ENCODE measurements at regions not wholly inside any gene's neighbourhood (a gene's known extent, or its start where the extent isn't known, plus 50 kb on each side); places are given as distances from the start of the nearest gene placed in this dataset.

DNA sequence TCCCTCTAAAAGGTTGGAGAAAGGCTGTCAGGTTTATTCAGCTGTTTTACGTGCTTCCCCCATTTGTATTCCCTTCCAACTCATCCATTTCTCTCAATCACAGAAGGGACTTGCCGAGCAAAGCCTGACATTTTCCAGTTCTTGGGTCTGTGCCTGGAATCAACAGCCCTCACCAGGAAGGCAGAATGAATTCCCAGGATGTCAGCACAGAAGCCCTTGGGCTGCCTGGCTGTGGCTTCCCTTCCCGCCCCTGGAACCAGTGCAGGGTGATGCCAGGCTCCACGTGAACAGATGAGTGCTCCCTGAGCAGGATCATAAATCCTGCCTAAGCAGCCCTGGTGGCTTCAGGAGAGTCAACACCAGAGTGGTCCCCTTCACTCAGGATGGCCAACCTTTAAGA lies 86.1 kb upstream of the CD83 start:
- DNase-seq, result no peak

DNA sequence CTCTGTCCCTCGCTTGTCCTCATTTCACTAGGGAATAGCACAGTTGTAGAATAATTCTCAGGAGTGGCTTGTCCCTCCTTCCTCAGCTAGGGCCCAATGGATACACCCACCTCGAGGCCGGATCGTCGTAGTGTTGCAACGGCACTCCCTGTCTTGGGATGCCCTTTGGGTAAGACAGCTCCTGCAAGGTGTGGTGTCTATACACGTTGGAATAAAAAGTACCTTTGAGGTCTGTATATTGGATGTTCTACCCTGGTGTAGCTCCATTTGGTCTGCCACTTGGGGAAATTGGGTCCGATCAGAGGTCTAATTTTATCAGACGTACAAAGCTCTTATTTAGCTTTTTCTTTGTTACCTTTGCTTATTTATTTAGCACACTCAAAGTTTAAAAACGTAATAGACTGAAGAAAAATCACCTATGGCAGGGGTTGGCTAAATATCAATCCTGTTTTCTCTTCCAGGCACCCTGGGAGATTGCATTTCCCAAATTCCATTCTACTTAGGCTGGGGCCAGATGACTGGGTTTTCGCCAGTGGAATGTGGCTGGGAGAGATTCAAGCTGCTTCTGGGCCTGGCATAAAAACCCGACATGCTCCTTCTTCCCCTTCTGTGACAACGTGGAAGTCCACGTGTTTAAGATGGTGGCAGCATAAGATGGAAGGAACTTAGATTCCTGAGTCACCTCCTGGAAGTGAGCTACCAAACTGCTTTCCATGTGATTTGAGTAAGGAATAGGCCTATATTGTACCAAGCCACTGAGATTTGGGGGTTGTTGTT lies 82.3 kb upstream of the CD83 start:
- DNase-seq, result no peak

- no peak for DNase-seq
These were observed 81.7 kb upstream of the CD83 start for GRCh38 chr6:14035874-14036273.

GRCh38 chr6:14036911-14037310 lies 80.7 kb upstream of the CD83 start:
- no peak for DNase-seq

DNA sequence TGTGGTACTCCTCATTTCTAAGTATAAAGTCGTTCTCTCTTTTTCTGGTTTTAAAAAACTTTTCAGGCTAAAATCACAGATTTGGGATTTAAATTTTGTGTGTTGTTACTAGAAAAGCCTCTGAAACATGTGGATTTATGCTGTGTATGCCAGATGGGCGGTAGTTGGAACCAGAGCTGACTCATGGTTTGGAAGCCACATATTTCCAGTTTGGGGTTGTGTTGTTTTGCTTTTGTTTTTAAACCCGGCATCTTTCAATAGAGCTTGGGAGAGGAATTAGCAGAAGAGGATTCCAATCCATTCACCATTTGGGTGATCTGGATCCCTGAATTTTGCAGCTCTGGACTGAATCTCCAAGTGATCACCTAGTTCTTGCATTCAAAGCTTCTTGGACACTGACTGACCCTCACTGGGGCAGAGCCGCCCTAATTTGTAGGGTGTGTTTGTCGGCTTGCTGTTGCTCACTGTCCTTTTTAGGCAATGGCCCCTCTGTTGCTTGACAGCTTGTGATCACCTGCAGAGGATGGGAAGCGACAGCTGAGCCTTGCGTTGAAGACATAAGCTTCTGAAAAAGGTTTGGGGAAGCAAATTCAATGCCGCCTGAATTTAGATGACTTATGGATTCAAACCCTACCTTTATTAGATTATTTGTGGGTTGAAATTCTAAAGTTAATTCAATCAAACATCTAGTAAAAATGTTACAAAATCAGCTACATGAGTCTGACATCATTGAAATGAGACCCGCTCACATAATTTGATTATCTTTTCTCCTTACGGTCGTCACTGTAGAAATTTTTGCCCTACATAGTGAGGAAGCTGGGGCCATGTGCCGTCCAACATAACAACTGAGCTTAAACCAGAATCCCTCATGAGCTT lies 79.9 kb upstream of the CD83 start:
- peak; percentile 51 for DNase-seq

GRCh38 chr6:14038467-14039437 lies 78.8 kb upstream of the CD83 start:
- peak; percentile 55 for DNase-seq

DNA sequence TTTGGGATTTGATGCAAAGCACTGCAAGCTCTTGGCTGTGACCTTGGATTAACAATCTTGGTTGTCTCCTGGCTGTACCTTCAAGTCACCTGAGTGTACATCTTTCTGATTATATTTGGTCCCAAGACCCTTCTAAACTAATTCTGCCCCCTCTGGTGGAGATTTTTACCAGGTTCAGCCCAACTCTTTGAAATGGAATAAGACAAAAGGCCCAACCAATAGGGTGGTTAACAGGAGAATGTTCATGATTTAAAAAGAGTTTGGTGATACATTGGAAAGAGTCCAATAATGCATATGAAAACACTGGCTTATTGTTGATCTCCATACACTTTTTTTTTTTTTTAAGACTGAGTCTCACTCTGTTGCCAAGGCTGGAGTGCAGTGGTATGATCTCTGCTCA lies 77.5 kb upstream of the CD83 start:
- no peak for DNase-seq

DNA sequence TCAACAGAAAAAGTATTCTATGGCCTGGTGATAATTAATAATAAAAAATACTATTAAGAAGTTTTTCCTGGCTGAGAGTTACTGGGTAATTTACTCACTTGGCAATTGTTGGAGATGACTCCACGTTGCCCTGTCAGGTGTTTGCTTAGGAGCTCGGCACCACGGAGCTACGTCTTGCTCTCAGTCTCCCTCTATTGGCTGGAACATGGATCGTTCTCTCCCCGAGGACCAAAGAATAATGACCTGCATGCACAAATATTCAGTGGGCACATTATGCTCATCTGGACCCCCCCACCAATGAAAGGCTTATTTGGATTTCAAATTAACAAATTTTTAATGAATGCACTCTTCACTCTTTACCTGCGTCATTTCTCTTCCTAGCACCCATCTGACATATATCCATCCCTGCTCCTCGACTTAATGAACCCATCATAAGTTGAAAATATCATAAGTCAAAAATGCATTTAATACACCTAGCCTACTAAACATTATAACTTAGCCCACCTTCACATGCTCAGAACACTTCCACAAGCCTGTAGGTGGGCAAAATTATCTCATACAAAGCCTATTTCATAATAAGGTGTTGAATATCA lies 71.0 kb upstream of the CD83 start:
- peak; percentile 58 for DNase-seq

- DNase-seq, result no peak
These were observed 70.3 kb upstream of the CD83 start for GRCh38 chr6:14047151-14047740.

GRCh38 chr6:14048837-14049236 lies 68.7 kb upstream of the CD83 start:
- no peak for DNase-seq

DNA sequence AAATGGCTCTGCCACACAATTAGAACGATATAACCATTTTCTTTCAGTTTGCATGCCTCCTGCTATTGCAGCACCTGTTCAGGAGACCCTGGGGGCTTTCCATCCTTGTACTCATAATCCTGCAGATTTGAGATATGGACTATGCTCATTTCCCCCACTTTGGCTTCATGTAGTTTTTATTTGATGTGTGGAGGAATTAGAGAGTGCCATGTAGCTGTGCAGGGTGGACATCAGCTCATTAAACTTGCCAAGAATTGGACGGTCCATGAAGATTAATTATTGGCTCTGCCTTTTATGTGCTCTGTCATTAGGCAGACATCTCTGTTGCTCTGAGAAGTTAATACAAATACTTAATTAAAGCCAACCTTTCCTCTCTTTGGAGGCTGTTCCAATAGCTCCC lies 66.2 kb upstream of the CD83 start:
- no peak for DNase-seq

- DNase-seq, result no peak
These were observed 63.8 kb upstream of the CD83 start for GRCh38 chr6:14053811-14054210.

DNA sequence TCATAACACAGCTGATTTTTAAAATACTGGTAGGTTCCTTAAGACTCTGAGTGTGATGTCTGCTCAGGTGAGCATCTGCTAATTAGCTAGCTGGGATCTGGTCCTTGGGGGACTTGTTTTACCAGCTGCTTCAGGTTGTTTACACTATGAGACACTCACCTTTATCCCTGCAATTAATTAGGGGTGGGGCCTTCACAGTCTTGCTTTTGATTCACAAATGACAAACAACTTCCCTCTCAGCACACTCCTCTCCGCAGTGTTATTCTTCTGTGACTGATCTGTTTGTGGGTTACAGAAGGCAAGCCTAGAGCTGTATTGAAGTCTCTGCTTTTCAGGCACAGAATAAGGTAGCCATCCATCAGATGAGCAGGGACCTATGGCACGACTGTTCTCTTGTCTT lies 62.0 kb upstream of the CD83 start:
- no peak for DNase-seq

- no peak for DNase-seq
These were observed 59.4 kb upstream of the CD83 start for GRCh38 chr6:14058029-14058695.

- no peak for DNase-seq
These were observed 58.8 kb upstream of the CD83 start for GRCh38 chr6:14058735-14059134.

- DNase-seq, result no peak
These were observed 57.7 kb upstream of the CD83 start for GRCh38 chr6:14059791-14060436.

DNA sequence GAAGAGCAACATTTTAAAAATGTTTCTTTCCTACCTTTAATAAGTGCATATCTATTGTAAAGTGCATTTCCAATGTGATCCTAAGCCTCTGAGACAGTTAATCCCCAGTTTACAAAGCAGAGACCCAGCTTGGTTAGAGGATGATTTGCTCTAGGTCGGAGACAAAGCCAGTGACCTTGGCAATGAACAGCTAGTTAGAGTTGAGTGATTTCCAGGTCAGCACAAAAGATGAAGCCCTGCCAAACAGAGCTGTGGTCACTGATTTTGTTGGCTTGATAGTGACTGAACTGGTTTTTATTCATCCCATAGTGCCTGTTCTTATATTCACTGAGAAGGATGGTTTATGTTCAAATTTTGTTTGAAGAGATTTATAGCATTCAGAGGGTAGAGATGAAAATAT lies 56.6 kb upstream of the CD83 start:
- no peak for DNase-seq

- DNase-seq, result no peak
These were observed 55.9 kb upstream of the CD83 start for GRCh38 chr6:14061643-14062042.

DNA sequence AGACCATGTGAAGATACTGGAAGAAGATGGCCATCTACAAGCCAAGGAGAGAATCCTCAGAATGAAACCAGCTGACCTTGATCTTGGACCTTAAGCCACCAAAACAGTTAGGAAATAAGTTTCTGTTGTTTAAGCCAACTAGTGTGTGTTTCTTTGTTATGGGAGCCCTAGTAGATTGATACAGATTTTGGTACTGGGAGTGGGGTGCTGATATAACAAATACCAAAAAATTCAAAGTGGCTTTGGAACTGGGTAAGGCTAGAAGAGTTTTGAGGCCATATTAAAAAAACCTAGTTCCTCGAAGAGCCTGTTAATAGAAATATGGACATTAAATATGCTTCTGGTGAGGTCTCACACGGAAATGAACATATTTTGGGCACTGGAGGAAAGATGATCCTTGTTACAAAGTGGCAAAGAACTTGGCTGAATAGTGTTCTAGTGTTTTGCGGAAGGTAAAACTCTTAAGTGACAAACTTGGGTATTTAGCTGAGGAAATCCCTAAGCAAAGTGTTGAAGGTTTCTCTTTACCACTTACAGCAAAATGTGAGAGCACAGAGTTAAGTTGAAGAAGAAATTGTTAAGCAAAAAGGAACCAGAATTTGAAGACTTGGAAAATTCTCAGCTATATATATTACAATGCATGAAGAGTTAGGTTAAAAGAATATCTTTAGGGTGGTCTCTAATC lies 55.1 kb upstream of the CD83 start:
- no peak for DNase-seq

- DNase-seq, result no peak
These were observed 53.8 kb upstream of the CD83 start for GRCh38 chr6:14063756-14064155.

- DNase-seq, result no peak
These were observed 52.2 kb upstream of the CD83 start for GRCh38 chr6:14065350-14065749.
